Activated CD4-positive, alpha-beta T cell treated with anti-CD3 and anti-CD28 coated beads for 4 hours (primary cell): ENCODE measurements at regions not wholly inside any gene's neighbourhood (a gene's known extent, or its start where the extent isn't known, plus 50 kb on each side); places are given as distances from the start of the nearest gene placed in this dataset.
"Not testable (repeated sequence)": the region's sequence is repeated elsewhere in the genome, so short reads cannot be mapped to it uniquely, and the experiment has no call there.

Experiments
- DNase-seq, 2 donors: peaks; one replicate each; pipeline ENCODE4 v3.0.0-alpha.2; 2020

DNA sequence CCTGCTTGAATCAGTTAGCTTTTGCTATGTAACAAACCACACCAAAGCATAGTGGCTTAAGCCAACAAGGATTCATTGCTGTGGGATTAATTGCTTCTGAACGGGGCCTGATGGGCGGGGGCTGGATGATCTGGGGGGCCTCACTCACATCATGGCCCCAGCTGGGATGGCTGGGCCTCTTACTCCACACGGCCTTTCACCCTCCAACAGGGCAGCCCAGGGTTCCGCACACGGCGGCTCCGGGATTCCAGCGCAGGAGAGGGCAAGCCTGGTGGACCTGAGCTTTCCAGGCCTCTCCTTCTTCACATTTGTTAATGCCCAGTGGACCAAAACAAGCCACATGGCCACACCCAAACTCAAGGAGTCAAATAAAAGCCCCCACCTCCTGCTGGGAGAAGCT lies 86.3 kb upstream of the PHLPP1 start:
- DNase-seq, result no peak

DNA sequence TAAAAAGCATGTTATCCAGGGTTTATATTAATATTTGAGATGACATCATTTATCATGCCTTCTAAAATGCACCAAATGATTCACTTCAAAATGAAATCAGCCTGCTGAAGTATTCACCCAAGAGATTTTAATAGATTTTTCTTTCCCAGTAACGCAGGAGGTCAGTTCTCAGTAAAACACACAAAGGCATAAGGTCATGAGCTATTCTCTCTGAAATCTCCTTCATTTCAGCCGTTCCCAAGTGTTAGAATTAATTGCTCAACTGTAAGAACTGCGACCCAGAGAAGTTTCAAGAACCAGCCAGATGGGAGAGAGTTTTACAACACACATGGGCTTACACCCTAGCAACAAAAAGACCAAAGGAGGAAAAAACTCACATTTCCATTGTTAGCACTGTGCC lies 84.2 kb upstream of the PHLPP1 start:
- no peak for DNase-seq

DNA sequence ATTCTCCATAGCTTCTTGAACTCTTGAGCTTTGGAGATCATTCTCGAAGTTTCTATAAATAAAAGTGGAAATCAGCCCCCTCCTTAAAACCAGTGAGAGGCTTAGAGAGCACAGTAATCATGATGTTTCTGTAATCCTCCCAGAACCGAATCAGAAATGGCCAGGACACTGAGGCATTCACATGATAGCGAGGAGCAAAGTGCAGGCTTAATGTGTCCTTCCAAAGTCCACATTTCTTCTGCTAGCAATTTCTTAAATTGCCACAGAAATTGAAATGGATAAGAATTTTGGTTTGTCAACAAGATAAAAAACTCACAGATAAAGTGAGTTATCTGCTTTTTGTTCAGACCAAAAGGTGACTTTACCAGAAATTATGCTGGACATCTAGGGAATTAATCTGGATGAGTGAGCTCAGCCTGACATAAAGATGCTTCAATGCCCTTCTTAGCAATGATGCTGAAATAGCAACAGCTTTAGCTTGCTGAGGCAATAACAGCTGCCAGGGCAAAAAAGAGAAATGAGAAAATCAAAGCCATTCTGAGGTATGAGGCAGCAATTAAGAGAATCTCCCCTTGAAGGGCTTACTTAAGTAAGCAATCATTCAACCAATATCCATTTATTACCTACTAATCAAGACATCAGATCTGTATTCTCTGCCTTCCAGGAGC lies 82.4 kb upstream of the PHLPP1 start:
- DNase-seq, result no peak

DNA sequence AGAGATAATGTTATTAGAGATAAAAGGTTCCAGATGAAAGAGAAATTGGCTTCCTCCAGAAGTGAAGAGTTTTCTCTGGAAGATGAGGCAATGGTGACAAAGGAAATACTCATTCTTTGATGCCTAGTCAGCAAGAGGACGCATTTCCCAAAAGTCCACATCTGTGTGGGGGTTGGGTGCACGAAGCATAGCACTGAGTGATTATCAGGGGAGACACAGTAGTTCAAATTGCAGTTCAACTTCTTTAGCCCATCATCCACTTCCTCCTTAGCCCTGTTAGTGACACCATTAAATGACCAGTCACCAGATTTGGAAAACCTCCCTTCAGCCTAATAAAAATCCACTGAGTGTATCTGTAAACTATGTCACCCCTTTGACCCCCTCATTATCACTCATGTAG lies 80.9 kb upstream of the PHLPP1 start:
- no peak for DNase-seq

DNA sequence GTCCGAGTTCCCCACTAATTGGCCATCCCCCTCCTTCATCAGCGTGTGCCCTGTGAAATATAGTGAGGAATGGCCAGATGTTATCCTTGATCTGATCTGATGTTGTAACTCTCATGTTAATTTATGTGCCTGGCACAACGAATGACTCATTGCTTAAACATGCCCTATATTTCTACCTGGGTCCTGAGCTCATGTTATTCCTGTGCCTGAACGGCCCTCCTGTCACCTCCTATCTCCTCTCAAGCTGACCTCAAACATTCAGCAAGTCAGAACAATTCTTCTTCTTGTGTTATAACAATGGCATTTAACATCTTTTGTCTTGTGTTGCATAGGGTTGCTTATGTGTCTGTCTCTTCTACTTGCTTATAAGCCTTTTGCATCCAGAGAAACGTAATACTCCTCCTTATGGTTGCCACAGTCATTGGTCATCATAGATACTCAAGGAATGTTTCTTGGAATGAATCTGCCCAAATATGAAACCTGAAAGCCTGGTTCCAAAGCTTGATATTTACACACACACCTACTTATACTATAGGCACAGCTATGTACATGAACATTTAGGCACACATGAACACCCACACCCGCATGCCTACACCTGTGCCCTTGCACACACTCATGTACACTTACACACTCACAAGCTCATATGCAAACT lies 80.2 kb upstream of the PHLPP1 start:
- DNase-seq, result no peak

DNA sequence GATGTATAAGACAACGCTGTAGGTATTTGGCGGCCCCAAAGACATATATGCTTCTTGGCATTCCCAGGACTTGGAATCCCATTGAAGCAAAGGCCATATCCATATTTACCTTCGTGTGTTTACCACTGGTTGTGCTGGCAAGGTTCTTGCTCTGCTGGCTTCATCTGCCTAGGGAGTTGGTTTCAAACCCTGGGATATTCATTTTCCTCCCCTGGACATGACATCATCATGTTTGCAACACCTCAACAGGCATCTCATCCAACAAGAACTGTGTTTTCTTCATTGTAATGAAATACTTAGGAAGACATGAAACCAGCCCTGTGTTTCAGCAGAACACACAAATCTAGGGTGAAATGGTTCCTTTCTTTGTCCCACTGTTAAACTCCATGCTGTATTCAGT lies 77.9 kb upstream of the PHLPP1 start:
- no peak for DNase-seq

DNA sequence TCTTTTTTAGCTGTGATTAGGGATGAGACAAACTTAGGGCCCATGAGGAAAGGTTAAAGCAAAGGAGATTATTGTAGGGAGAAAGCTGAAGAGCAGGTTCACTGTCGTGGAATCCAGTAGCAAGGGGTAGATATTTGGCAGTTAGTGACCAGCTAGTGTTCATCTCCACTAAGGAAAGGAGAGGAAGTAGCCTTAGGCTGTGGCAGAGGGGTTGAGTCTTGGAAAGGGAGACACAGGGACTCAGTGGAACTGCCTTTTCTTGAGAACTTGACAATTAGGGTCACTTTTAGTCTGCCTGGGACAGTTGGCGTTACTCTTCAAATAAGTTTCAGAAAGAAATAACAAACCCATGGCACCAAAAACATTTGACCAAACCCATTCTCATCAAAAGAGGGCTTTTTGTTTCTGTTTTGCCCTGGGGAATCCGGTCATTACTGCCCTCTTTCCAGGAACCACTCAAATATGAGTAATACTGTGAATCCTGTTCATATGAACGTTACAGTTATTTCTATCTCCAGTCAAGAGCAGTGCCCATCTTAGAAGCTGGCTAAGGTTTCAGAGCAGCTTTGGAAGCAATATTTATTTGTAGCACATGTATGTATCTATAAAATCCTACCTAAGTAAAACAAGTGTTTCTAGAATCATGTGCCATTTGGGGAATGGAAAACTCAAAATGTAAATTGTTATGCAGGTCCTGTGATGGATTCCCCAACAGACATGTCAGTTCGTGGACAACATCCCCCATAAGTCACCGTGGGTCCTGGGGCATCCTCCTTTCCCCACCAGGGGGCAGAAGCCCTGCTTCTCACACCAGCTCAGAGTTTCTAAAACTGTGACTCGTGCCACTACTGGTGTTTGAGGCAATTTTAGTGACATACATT lies 77.3 kb upstream of the PHLPP1 start:
- peak; percentile 25 to 46 for DNase-seq

DNA sequence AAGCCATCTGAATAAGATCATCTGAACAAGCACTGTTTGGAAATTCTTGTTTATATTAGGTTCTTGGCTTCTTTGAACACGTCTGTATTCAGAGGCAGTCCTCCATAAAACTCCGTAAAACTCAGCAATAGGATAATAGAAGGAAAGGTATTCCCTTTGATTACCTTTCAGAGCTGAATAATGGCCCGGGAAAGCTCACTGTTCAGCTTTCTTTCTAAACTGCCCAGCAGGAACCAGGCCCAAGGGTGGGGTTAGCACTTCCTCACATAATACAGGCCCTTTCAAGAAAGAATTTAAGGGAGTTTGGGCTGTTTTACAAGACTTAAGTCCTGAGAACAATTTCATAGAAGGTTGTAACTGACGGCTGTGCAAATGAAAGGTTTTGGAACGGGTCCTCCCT lies 72.2 kb upstream of the PHLPP1 start:
- no peak for DNase-seq

DNA sequence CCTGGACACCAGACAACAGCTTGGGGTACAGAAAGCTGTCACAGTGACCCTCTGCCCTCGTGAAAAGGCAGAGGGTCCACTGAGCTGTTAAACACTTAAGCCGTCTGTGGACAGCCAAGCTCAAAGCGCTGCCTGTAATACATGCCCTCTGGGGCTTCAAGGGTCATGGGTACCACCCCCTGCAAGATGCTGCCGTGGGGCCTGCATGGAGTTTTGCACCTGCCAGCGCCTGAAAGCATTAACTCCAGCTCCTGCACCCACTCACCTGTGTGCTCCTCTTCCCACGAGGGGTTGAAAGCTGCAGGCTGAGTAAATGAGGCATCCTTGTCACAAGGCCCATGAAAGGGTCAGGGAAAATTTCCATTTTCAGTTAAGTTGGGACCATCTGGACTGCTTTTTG lies 70.6 kb upstream of the PHLPP1 start:
- no peak for DNase-seq

DNA sequence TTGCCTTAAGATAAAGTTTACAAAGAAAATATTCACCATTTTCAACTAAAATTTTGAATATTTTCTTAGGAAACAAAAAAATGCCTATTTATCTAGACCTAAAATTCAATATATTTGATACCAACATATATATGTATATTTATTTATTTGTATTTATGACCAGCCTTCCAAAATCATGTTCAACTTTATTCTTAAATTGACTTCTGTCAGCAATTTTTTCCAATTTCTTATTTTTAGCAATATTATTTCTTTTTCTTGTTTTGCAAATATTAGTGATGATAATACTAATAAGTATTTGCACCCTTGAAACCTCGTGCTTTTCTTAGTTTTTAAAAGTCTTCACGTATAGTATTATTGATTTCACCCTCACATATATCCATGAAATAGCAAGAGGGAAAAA lies 68.2 kb upstream of the PHLPP1 start:
- no peak for DNase-seq

DNA sequence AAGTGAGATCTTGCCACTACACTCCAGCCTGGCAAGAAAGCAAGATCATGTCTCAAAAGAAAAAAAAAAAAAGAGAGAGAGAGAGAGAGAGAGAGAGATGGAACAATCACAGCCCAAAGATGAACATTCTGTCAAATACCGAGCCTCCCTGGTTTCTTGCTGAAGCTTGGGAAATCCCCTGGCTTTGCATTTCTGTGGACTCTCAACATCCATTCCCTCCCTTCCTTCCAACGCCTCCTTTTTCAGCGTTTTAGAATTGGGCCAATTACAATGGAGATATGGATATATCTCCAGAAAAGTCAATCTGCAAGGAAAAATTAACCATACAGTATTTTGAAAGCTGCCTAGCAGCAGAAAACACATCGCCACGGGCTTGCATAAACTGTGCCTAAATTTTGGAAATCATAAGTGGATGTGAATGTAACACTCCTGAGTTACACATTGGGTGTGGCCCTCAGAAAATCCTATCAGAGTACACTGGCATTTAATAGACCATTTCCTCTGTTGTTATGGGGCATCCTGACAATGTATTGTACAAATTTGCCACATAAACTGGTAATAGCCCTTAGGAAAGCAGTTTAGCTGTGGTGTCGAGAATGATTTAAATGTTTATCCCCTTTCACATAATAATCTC lies 67.2 kb upstream of the PHLPP1 start:
- no peak for DNase-seq

DNA sequence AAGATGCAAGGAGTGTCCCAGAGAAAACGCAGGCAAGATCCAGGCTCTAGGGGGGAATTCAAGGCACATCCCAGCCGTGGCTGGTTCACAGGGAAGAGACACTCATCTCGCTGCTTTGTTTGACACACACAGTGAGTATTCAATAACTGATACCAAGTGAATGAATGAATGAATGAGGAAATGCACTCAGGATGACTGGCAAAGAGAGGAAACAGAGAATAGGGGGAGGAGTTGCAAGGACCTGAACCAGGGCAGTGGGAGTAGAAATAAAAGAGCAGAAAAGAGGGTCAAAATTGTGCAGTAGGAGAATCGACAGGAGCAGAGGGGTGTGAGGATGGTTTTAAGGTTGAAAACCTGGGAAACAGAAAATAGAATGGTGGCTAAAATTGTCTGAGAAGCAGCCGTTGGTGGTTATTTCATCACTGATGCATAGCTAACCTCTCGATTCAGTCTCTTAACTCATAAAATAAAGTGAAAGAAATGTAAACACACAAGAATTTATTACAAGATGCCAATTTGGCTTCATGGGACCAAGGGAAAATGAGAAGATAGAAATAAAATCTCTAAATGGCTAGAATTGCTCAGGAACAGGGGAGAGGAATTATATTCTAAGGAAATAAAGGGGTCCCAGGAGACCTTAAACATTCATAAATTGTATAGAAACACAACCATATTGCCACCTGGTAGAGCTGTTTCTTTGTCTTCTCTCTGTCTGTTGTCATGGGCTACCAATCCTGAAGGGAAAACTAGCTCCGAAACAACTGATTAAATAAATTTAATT lies 63.9 kb upstream of the PHLPP1 start:
- no peak for DNase-seq

DNA sequence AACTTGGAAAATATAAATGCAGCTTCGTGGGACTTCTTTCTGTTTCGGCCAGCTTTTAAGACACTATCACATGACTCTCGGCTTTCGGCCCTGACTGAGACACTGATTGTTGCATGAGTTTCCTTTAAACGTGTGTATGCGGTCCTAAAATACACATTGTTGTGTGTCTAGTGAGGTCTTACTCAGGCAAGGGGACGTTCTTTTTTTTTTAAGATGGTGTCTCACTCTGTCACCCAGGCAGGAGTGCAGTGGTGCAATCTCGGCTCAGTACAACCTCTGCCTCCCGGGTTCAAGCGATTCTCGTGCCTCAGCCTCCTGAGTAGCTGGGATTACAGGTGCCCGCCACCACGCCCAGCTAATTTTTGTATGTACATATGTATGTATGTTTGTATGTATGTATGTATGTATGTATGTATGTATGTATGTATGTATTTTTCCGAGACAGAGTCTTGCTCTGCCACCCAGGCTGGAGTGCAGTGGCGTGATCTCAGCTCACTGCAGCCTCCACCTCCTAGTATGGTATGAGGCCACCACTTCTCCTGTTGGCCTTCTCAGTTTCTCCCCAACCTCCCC lies 63.2 kb upstream of the PHLPP1 start:
- not testable (repeated sequence) for DNase-seq

DNA sequence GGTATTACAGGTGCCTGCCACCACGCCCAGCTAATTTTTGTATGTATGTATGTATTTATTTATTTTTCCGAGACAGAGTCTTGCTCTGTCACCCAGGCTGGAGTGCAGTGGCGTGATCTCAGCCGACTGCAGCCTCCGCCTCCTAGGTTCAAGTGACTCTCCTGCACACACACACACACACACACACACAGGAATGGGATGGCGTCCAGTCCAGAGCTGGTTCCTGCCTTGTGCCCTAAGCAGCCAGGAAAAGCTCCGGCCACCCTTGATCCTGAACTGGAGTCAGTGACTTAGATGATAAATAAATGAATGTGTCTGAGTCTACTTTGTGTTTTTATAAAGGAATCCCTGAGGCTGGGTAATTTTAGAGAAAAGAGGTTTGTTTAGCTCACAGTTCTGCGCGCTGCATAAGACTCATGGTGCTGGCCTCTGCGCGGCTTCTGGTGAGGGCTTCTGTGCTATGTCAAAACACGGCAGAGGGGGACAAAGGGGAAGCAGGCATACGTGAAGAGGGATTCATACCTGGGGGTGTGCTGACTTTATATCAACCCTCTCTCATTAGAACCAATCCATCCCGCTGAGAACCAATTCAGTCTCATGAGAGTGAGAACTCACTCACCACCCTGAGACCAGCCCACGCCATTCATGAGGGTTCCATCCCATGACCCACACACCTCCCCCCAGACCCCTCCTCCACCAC lies 59.7 kb upstream of the PHLPP1 start:
- no peak for DNase-seq

DNA sequence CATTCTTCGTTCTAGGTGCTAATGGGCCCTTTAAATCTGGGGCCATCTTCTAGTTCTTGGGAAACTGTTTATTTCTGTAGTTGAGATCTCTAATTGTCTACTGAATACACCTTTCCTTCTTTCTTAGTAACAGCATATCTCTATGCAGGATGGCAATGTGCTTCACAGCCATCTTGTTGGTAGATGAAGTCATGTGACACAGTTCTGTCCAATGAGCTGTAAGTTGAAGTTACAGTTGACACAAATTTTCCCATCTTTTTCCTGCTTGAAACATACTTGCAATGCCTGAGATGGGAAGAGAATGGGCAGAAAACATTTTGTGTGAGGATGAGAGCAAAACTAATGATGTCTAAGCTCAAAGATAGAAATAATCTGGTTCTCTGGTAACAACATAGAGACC lies 57.3 kb upstream of the PHLPP1 start:
- no peak for DNase-seq

DNA sequence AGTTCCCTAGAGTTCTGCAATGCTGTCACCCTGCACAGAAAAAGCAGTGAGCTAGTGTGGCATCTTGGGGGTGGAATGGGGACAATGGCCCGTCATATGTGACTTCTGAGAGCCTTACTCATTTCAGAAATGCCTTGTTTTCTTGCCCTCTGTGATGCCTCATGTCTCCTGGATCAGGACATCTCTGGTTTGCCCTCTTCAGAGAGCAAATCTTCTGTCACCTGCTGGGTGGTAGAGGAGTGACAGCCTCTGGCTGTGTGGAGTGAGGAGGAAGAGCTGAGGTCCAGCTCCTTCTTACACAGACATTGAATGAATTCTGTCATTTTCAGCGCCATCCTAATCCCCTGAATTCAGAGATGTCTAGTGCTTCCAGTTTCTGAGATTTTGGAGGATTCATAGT lies 55.6 kb upstream of the PHLPP1 start:
- no peak for DNase-seq

DNA sequence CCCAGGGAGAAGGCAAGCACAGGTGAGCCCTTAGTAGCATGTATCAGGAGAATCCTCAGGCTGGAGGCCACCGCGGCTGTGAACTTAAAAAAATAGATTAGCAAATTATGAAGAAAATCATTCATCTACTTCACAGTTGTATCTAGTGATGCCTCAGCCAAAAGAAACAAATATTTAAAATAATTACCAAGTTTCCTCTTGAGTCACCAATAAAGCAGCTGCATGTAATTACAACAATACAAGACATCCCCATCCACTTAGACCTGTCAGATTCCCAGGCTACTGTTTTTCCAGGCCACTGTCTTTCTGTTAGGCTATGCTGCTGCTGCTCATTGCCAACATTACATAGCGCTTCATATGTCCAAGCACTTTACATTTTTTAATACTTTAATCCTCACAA lies 54.6 kb upstream of the PHLPP1 start:
- no peak for DNase-seq

DNA sequence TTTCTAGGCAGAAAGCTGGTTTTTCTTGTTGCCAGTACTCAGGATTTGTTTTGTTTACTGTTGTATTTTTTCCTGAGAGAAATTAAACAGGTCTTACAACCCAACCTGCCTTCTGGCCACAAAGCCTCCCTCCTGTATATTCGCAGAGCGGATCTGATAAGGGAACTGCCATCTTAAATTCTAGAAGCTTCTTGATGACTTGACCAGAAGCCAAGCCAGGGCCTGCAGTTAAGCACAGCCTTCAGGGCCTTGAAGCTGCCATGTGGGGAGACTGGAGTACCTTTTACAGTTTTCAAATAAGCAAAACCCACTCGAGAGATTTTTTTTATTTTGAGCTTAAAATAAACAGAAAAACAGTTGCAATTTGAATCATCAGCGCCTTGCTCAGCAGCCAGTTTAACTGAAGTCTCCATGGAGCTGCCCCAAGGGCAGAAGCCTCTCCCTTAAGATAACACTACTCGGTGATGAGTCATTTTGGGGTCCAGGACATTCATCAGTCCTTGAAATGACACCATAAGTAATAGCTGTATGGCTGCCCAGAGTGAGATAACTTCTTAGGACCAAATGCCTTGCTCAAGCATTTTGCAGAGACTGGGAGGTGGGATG lies 51.5 kb upstream of the PHLPP1 start:
- no peak for DNase-seq

DNA sequence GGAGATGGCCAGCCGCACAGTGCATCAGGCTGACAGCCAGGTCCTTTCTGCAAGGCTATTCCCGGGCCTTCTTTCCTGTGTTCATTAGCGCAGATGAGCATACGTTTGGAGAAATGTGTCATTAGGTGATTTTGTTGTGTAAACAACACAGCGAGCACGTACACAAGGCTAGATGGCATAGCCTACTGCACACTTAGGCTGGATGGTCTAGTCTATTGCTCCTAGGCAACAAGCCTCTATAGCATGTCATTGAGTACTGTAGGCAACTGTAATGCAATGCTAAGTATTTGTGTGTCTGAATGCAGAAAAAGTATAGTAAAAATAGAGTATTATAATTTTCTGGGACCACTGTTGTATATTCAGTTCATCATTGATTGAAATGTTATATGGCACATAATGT lies 50.9 kb upstream of the PHLPP1 start:
- no peak for DNase-seq

DNA sequence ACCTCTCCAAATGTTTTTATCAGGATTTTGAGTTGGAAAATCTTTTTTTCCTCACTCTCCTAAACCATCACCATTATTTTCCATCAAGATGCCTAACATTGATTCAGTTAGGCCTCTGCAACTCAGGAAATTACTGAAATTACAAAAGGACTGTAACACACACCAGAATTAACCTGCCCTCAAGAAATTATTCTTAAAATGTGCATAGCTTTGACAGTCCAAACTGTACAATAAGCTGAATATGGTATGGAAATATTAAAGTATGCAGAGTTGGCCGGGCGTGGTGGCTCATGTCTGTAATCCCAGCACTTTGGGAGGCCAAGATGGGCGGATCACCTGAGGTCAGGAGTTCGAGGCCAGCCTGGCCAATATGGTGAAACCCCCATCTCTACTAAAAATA lies 50.2 kb upstream of the PHLPP1 start:
- no peak for DNase-seq
